H9 (cell line): ENCODE measurements at regions not wholly inside any gene's neighbourhood (a gene's known extent, or its start where the extent isn't known, plus 50 kb on each side); places are given as distances from the start of the nearest gene placed in this dataset.

Source experiments
- DNase-seq: peaks from one replicate; pipeline ENCODE4 v3.0.0-alpha.2; 2017
- H2AFZ ChIP-seq: one replicate; pipeline ENCODE4 v1.6.1; 2013; ENCODE audit warnings: mild to moderate bottlenecking, low read length, control low read depth, moderate library complexity
- H2AK5ac ChIP-seq: 2 replicates; pipeline ENCODE4 v1.6.1; 2013; ENCODE audit warnings: low read length, control low read depth, mixed read lengths; ENCODE audit not compliant: insufficient read length
- H2BK120ac ChIP-seq: one replicate; pipeline ENCODE4 v1.6.1; 2013; ENCODE audit warnings: low read depth, mild to moderate bottlenecking, low read length, control low read depth, inconsistent platforms; ENCODE audit not compliant: poor library complexity, severe bottlenecking
- H2BK12ac ChIP-seq: 2 replicates; pipeline ENCODE4 v1.6.1; 2013; ENCODE audit warnings: low read length, control low read depth, mixed read lengths, low read depth; ENCODE audit not compliant: insufficient read length
- H2BK15ac ChIP-seq: 2 replicates; pipeline ENCODE4 v1.6.1; 2013; ENCODE audit warnings: low read depth, low read length, control low read depth
- H2BK20ac ChIP-seq: one replicate; pipeline ENCODE4 v1.6.1; 2013; ENCODE audit warnings: low read depth, mild to moderate bottlenecking, low read length, control low read depth, inconsistent platforms; ENCODE audit not compliant: poor library complexity, severe bottlenecking
- H2BK5ac ChIP-seq: 2 replicates; pipeline ENCODE4 v1.6.1; 2013; ENCODE audit warnings: low read length, control low read depth, mixed read lengths; ENCODE audit not compliant: insufficient read length
- H3K14ac ChIP-seq: 2 replicates; pipeline ENCODE4 v1.6.1; 2013; ENCODE audit warnings: low read length, control low read depth; ENCODE audit not compliant: insufficient read depth
- H3K18ac ChIP-seq: 2 replicates; pipeline ENCODE4 v1.6.1; 2013; ENCODE audit warnings: low read depth, mild to moderate bottlenecking, mixed read lengths, low read length, control low read depth; ENCODE audit not compliant: insufficient read length
- H3K23ac ChIP-seq: 2 replicates; pipeline ENCODE4 v1.6.1; 2013; ENCODE audit warnings: low read length, control low read depth, mixed read lengths, low read depth; ENCODE audit not compliant: insufficient read length
- H3K23me2 ChIP-seq: 2 replicates; pipeline ENCODE4 v1.6.1; 2013; ENCODE audit warnings: low read depth, mild to moderate bottlenecking, mixed read lengths, low read length, control low read depth; ENCODE audit not compliant: insufficient read length, poor library complexity, severe bottlenecking
- H3K27ac ChIP-seq: 2 replicates; pipeline ENCODE4 v1.5.1; 2013; ENCODE audit warnings: low read length, control low read depth, mixed read lengths, low read depth; ENCODE audit not compliant: insufficient read length
- H3K27me3 ChIP-seq: 2 replicates; pipeline ENCODE4 v1.6.1; 2013; ENCODE audit warnings: low read length, control low read depth, inconsistent platforms; ENCODE audit not compliant: insufficient read depth
- H3K4ac ChIP-seq: 2 replicates; pipeline ENCODE4 v1.6.1; 2013; ENCODE audit warnings: low read depth, mild to moderate bottlenecking, control low read depth, inconsistent platforms, low read length, moderate library complexity
- H3K4me1 ChIP-seq: 2 replicates; pipeline ENCODE4 v1.6.1; 2013; ENCODE audit warnings: low read length, control low read depth, inconsistent platforms; ENCODE audit not compliant: insufficient read depth
- H3K4me2 ChIP-seq: 2 replicates; pipeline ENCODE4 v1.6.1; 2013; ENCODE audit warnings: low read length, control low read depth, mixed read lengths; ENCODE audit not compliant: insufficient read length, insufficient read depth
- H3K56ac ChIP-seq: 2 replicates; pipeline ENCODE4 v1.6.1; 2013; ENCODE audit warnings: low read depth, mild to moderate bottlenecking, mixed read lengths, low read length, control low read depth; ENCODE audit not compliant: insufficient read length
- H3K79me1 ChIP-seq: 2 replicates; pipeline ENCODE4 v1.6.1; 2013; ENCODE audit warnings: low read depth, mild to moderate bottlenecking, moderate library complexity, low read length, control low read depth, inconsistent platforms; ENCODE audit not compliant: insufficient read depth, poor library complexity, severe bottlenecking
- H3K79me2 ChIP-seq: 2 replicates; pipeline ENCODE4 v1.6.1; 2013; ENCODE audit warnings: low read length, control low read depth, inconsistent platforms; ENCODE audit not compliant: insufficient read depth
- H3K9ac ChIP-seq: 2 replicates; pipeline ENCODE4 v1.6.1; 2013; ENCODE audit warnings: low read length, control low read depth, mixed read lengths; ENCODE audit not compliant: insufficient read length; ENCODE audit errors: extremely low read depth
- H3K9me3 ChIP-seq: one replicate; pipeline ENCODE4 v1.6.1; 2013; ENCODE audit warnings: low read depth, low read length, inconsistent platforms; ENCODE audit not compliant: control insufficient read depth
- H3T11ph ChIP-seq: one replicate; pipeline ENCODE4 v1.6.1; 2013; ENCODE audit warnings: mild to moderate bottlenecking, low read length, control low read depth, inconsistent platforms
- H4K20me1 ChIP-seq: one replicate; pipeline ENCODE4 v1.6.1; 2013; ENCODE audit not compliant: control insufficient read depth, insufficient read length, insufficient read depth
- H4K5ac ChIP-seq: 2 replicates; pipeline ENCODE4 v1.6.1; 2013; ENCODE audit warnings: low read depth, mild to moderate bottlenecking, mixed read lengths, low read length, control low read depth; ENCODE audit not compliant: insufficient read length
- H4K8ac ChIP-seq: replicated peaks from 2 replicates; pipeline ENCODE4 v1.6.1; 2013; ENCODE audit warnings: low read length, control low read depth, mixed read lengths, low read depth; ENCODE audit not compliant: insufficient read length
- H4K91ac ChIP-seq: 2 replicates; pipeline ENCODE4 v1.6.1; 2013; ENCODE audit warnings: low read depth, mild to moderate bottlenecking, moderate library complexity, mixed read lengths, low read length, control low read depth; ENCODE audit not compliant: insufficient read length
- H3K27ac Mint-ChIP-seq, 3 experiments: 2 replicates in 2 of 3; 3 replicates in 1 of 3; pipeline ENCODE4 v1.8.0; 2020 to 2021; ENCODE audit warnings: mixed read lengths in 3 of 3, mild to moderate bottlenecking in 1 of 3, moderate library complexity in 1 of 3
- H3K27me3 Mint-ChIP-seq: 2 replicates; pipeline ENCODE4 v1.8.0; 2021; ENCODE audit warnings: low read depth, mild to moderate bottlenecking, moderate library complexity, mixed read lengths
- H3K36me3 Mint-ChIP-seq, 3 experiments: 2 replicates in 2 of 3; 3 replicates in 1 of 3; pipeline ENCODE4 v1.8.0; 2020 to 2021; ENCODE audit warnings: low read depth in 3 of 3, mixed read lengths in 3 of 3; ENCODE audit not compliant: insufficient read depth in 1 of 3
- H3K4me1 Mint-ChIP-seq, 2 experiments: 2 replicates each; pipeline ENCODE4 v1.8.0; 2020; ENCODE audit warnings: mixed read lengths in 2 of 2
- H3K4me3 Mint-ChIP-seq, 2 experiments: 2 replicates in 1 of 2; 3 replicates in 1 of 2; pipeline ENCODE4 v1.8.0; 2020 to 2021; ENCODE audit warnings: mild to moderate bottlenecking in 2 of 2, mixed read lengths in 2 of 2, moderate library complexity in 1 of 2
- H3K9me3 Mint-ChIP-seq, 2 experiments: 2 replicates in 1 of 2; 3 replicates in 1 of 2; pipeline ENCODE4 v1.8.0; 2020; ENCODE audit warnings: mild to moderate bottlenecking in 2 of 2, mixed read lengths in 2 of 2, moderate library complexity in 1 of 2
- WGBS: extraction: QIAGEN DNeasy Blood & Tissue Kit; methylation state at CpG from one replicate; pipeline ENCODE4 v1.1.7; 2013; ENCODE audit warnings: missing lambda C conversion rate, low lambda C conversion rate, mixed read lengths; ENCODE audit not compliant: insufficient read length; ENCODE audit errors: extremely low coverage; 5-methylcytosine and 5-hydroxymethylcytosine counted together
- TF ChIP-seq, protein P1 (sequence below): fragments of 200-600 bp; sonication (generic); conservative IDR thresholded peaks from 3 replicates; pipeline ENCODE4 v1.8.0; 2021; ENCODE audit warnings: antibody characterized with exemption, mild to moderate bottlenecking

DNA sequence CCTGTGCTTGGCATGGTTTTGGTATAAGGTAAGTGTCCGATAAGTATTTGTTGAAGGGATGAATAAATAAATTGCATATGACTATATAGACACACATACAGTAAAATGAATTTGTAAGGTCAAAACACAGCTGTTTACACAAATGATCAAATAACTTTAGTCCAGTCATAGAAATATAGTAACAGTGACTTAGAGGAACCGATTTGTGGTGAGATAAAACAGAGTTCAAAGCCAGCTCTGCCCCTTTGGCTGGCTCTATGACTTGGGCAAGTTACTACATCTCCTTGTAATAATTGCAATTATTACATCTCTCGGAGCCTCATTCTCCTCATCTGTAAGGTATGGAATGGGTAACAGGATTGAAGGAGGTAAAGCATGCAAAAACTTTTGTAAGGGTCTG lies 384.0 kb downstream of the PLK2 start:
- Histone ChIP-seq H3K18ac (no peak overlapping the region), H3K4me2 (no peak overlapping the region), H2BK20ac (no peak overlapping the region), H3K27ac (no peak overlapping the region), H4K20me1 (no peaks in the 10 kb centered on the region), H3K79me2 (no peaks in the 10 kb centered on the region), H2AK5ac (no peak overlapping the region), H3K4ac (no peak overlapping the region), H3K56ac (no peak overlapping the region), H4K8ac (no peak overlapping the region), H2AFZ (no peak overlapping the region), H2BK12ac (no peak overlapping the region), H4K5ac (no peak overlapping the region), H3K23ac (no peak overlapping the region), H3T11ph (no peak overlapping the region), H3K14ac (no peak overlapping the region), H3K27me3 (no peaks in the 10 kb centered on the region), H2BK120ac (no peak overlapping the region), H2BK5ac (no peak overlapping the region), H3K79me1 (no peaks in the 10 kb centered on the region), H3K4me1 (no peaks in the 10 kb centered on the region), H3K23me2 (no peaks in the 10 kb centered on the region), H2BK15ac (no peak overlapping the region), H3K9me3 (no peaks in the 10 kb centered on the region), H3K9ac (no peak overlapping the region), H4K91ac (no peak overlapping the region)
- Mint-ChIP-seq H3K36me3 (no peaks in the 10 kb centered on the region), H3K4me1 (peaks cover 18 to 23% of the 10 kb centered on the region in 2 experiments), H3K9me3 (no peaks in the 10 kb centered on the region), H3K27ac (no peak overlapping the region), H3K27me3 (no peaks in the 10 kb centered on the region), H3K4me3 (no peak overlapping the region)
- WGBS: no CpG with 5 or more reads among the region's 3 CpGs
- no peak for DNase-seq
- TF ChIP-seq, protein P1, sequence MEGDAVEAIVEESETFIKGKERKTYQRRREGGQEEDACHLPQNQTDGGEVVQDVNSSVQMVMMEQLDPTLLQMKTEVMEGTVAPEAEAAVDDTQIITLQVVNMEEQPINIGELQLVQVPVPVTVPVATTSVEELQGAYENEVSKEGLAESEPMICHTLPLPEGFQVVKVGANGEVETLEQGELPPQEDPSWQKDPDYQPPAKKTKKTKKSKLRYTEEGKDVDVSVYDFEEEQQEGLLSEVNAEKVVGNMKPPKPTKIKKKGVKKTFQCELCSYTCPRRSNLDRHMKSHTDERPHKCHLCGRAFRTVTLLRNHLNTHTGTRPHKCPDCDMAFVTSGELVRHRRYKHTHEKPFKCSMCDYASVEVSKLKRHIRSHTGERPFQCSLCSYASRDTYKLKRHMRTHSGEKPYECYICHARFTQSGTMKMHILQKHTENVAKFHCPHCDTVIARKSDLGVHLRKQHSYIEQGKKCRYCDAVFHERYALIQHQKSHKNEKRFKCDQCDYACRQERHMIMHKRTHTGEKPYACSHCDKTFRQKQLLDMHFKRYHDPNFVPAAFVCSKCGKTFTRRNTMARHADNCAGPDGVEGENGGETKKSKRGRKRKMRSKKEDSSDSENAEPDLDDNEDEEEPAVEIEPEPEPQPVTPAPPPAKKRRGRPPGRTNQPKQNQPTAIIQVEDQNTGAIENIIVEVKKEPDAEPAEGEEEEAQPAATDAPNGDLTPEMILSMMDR: no peak
